GM12865 (cell line): ENCODE measurements at regions not wholly inside any gene's neighbourhood (a gene's known extent, or its start where the extent isn't known, plus 50 kb on each side); places are given as distances from the start of the nearest gene placed in this dataset.

Experiments
- DNase-seq: peaks from one replicate; pipeline ENCODE4 v3.0.0; 2010; ENCODE audit warnings: low read depth
- H3K4me3 ChIP-seq: 2 replicates; pipeline ENCODE4 v1.5.1; 2011; ENCODE audit warnings: mild to moderate bottlenecking, low read depth, low read length, control low read depth
- CTCF ChIP-seq: IDR thresholded peaks from 2 replicates; pipeline ENCODE4 v1.5.1; 2011; ENCODE audit warnings: low read length, control low read depth, low read depth, inconsistent platforms; ENCODE audit not compliant: insufficient read depth; ENCODE audit errors: missing control alignments

DNA sequence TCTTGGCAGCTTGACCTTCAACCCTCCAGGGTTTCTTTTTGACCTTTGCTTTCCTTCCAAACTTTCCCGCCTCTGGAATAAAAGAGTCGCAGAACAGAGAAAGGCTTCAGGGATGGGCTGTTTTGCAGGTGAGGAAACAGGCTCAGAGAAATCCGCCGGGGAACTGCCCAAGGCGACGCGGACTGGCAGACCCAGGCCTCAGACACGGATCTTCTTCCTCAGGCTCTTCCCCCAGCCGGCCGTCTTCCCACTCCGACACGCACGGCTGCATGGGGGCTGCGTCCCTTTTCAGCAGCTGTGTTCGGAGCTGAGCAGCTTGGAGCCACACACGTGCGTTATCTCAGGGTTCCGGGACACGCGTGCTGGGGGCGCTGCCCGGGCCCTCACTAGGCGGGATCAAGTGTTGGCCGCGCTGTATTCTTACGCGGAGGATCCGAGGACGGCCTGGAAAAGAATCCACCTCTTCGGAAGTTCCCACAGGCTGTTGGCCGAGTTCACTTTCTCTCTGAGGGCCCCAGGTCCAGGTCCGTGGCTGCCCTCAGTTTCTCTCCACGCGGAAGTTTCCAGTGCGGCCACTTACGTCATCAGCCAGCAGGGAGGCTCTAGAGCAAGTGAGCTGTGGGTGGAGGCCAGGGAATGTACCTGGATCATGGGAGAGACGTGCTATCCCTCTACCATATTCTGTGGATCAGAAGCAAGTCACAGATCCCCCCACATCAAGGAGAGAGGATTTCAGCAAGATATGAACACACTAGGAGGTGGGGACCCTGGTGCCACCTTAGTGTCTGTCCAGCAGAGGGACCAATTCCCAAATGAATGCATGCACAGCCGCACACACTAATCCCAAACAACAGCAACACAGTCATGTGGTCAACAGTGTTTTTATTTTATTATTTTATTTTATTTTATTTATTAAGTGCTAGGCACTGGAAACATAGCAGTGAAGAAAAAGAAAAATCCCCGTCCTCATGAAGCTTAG is 100.4 kb downstream of the ING1 start:
- no peak for DNase-seq
- H3K4me3 ChIP-seq: no peak overlapping the region
- no peak for TF ChIP-seq CTCF

DNA sequence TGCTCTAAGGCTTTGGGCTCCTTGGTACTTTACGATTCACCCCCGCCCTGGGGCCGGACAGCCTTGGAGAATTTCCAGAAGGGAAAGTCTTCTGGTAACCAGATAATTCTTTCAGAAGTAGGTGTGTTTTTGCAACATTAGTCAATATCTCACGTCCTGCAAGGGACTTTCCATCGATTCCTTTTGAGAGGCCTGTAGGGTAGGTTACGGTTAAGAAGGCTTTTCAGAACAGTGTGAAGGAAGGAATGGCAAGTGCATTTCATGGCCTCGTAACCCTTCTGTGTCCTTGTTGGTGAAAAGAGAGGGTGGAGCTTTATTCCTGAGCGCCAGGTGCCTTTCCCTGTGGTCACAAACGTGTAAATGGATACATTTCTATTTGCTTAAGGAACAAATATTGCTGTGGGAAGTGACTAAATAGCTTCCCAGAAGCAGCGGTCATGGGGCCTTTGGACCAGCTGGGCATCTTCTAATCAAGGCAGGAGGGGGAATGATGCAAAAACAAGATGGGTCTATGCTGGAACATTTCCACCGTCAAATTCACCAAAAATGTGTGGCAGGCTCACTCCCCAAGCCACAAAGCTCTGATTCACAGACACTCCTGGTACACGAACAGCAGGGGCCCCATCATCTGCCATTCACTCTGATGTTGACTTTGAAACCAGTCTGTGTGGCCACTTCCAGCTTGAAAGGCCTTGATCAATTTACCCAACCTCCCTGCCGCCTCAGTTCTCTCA is 99.2 kb downstream of the ANKRD10 start:
- H3K4me3 ChIP-seq: no peak overlapping the region
- TF ChIP-seq CTCF: no peak
- DNase-seq: peak; percentile 37

GRCh38 chr13:110816500-110816899 is 98.4 kb downstream of the ANKRD10 start:
- DNase-seq: no peak
- no peak for TF ChIP-seq CTCF
- H3K4me3 ChIP-seq: no peak overlapping the region

- no peak for DNase-seq
These were observed 97.7 kb downstream of the ANKRD10 start for GRCh38 chr13:110817143-110817542.

DNA sequence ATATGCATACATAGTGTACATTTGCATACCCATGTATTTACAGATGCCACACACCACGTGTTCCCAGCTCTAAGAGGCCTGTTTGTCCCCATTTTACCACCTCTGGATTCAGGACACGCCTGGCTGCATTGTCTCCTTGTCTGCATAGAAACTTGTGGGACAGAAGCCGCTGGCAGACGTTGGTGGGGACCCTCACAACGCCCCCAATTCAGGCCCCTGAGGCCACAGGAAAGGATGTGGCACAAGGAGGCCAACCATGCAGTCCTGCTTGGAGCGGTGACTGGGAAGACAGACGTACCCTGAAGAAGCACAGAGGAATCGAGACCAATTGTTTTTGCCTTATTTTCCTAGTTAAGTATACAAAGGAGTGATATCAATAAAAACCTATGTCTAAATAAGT is 96.1 kb downstream of the ANKRD10 start:
- TF ChIP-seq CTCF: no peak
- no peak for DNase-seq
- no peak overlapping the region for H3K4me3 ChIP-seq

More at GRCh38 chr13:110817143-110817542, 97.7 kb downstream of the ANKRD10 start:
- no peak overlapping the region for H3K4me3 ChIP-seq
- no peak for TF ChIP-seq CTCF

GRCh38 chr13:110819203-110820014 is 95.5 kb downstream of the ANKRD10 start:
- no peak overlapping the region for H3K4me3 ChIP-seq
- peak; percentile 95 for TF ChIP-seq CTCF
- peak; percentile 84 for DNase-seq
